Colonic mucosa (tissue), 4 donors: ENCODE measurements at regions not wholly inside any gene's neighbourhood (a gene's known extent, or its start where the extent isn't known, plus 50 kb on each side); places are given as distances from the start of the nearest gene placed in this dataset.

ENCODE experiments used
- DNase-seq: peaks from one replicate; pipeline ENCODE4 v3.0.0-alpha.2; 2020
- H3K27ac ChIP-seq: fragments of 200-600 bp; one replicate; pipeline ENCODE4 v1.8.0; 2021
- H3K27me3 ChIP-seq: fragments of 200-600 bp; one replicate; pipeline ENCODE4 v1.8.0; 2021
- H3K36me3 ChIP-seq: fragments of 200-600 bp; one replicate; pipeline ENCODE4 v1.8.0; 2021
- H3K4me1 ChIP-seq: fragments of 200-600 bp; one replicate; pipeline ENCODE4 v1.8.0; 2021; ENCODE audit warnings: mild to moderate bottlenecking
- H3K4me3 ChIP-seq: fragments of 200-600 bp; one replicate; pipeline ENCODE4 v1.8.0; 2021
- H3K9ac ChIP-seq, 2 donors: one replicate each; pipeline ENCODE4 v1.7.0; 2013; ENCODE audit warnings: control low read depth in 2 of 2, low read depth in 2 of 2, low read length in 2 of 2
- H3K9me3 ChIP-seq: fragments of 200-600 bp; one replicate; pipeline ENCODE4 v1.8.0; 2021
- CTCF ChIP-seq: fragments of 200-600 bp; IDR thresholded peaks from one replicate; pipeline ENCODE4 v1.8.0; 2022; ENCODE audit warnings: antibody characterized with exemption, mild to moderate bottlenecking
- intact Hi-C: fragments of 100-400 bp; cut with DNase I; formaldehyde crosslinking; loops from one replicate; pipeline ENCODE4 v1.14.1; 2022
- donor health status: healthy.
- donor health status: DM: no; HTN: no; CAD: no.
- donor health status: DM: no; HTN: no; CAD: no.

GRCh38 chr12:3938042-3938544 lies 64.9 kb upstream of the PARP11 start:
- Histone ChIP-seq H3K27ac (no peak overlapping the region), H3K4me3 (no peak overlapping the region), H3K4me1 (no peaks in the 10 kb centered on the region), H3K9ac (no peak overlapping the region), H3K9me3 (no peaks in the 10 kb centered on the region), H3K36me3 (no peaks in the 10 kb centered on the region), H3K27me3 (no peaks in the 10 kb centered on the region)
- TF ChIP-seq CTCF = no peak
- DNase-seq = no peak
- intact Hi-C loops = no loop called here

GRCh38 chr12:3935078-3935477 lies 61.9 kb upstream of the PARP11 start:
- H3K4me1 ChIP-seq = no peaks in the 10 kb centered on the region
- H3K27ac ChIP-seq = no peak overlapping the region
- no peaks in the 10 kb centered on the region for H3K9me3 ChIP-seq
- TF ChIP-seq CTCF = no peak
- no peak overlapping the region for H3K4me3 ChIP-seq
- H3K36me3 ChIP-seq = no peaks in the 10 kb centered on the region
- H3K27me3 ChIP-seq = no peaks in the 10 kb centered on the region
- no peak overlapping the region for H3K9ac ChIP-seq
- intact Hi-C loops = no loop called here
- DNase-seq = no peak

- H3K27me3 ChIP-seq = no peaks in the 10 kb centered on the region
- no peaks in the 10 kb centered on the region for H3K36me3 ChIP-seq
- no peak overlapping the region for H3K9ac ChIP-seq
- H3K4me1 ChIP-seq = no peaks in the 10 kb centered on the region
- no peak overlapping the region for H3K4me3 ChIP-seq
- no peak overlapping the region for H3K27ac ChIP-seq
- no peak for DNase-seq
- no peak for TF ChIP-seq CTCF
- H3K9me3 ChIP-seq = no peaks in the 10 kb centered on the region
- intact Hi-C loops = no loop called here
Measured at GRCh38 chr12:3933819-3934192, 60.6 kb upstream of the PARP11 start.

GRCh38 chr12:3933074-3933818 lies 60.0 kb upstream of the PARP11 start:
- Histone ChIP-seq H3K27ac (no peak overlapping the region), H3K9ac (no peak overlapping the region), H3K36me3 (no peaks in the 10 kb centered on the region), H3K27me3 (no peaks in the 10 kb centered on the region), H3K4me1 (no peaks in the 10 kb centered on the region), H3K4me3 (no peak overlapping the region), H3K9me3 (no peaks in the 10 kb centered on the region)
- no peak for DNase-seq
- no peak for TF ChIP-seq CTCF
- intact Hi-C loops = no loop called here

- no peak for TF ChIP-seq CTCF
- Histone ChIP-seq H3K27me3 (no peaks in the 10 kb centered on the region), H3K4me3 (no peak overlapping the region), H3K4me1 (no peaks in the 10 kb centered on the region), H3K9me3 (no peaks in the 10 kb centered on the region), H3K36me3 (no peaks in the 10 kb centered on the region), H3K27ac (no peak overlapping the region), H3K9ac (no peak overlapping the region)
- no peak for DNase-seq
- intact Hi-C loops = no loop called here
Measured at GRCh38 chr12:3931776-3932175, 58.6 kb upstream of the PARP11 start.
